ENCODE measurements at regions not wholly inside any gene's neighbourhood (a gene's known extent, or its start where the extent isn't known, plus 50 kb on each side); places are given as distances from the start of the nearest gene placed in this dataset.
"Not testable (repeated sequence)": the region's sequence is repeated elsewhere in the genome, so short reads cannot be mapped to it uniquely, and the experiment has no call there.

DNA sequence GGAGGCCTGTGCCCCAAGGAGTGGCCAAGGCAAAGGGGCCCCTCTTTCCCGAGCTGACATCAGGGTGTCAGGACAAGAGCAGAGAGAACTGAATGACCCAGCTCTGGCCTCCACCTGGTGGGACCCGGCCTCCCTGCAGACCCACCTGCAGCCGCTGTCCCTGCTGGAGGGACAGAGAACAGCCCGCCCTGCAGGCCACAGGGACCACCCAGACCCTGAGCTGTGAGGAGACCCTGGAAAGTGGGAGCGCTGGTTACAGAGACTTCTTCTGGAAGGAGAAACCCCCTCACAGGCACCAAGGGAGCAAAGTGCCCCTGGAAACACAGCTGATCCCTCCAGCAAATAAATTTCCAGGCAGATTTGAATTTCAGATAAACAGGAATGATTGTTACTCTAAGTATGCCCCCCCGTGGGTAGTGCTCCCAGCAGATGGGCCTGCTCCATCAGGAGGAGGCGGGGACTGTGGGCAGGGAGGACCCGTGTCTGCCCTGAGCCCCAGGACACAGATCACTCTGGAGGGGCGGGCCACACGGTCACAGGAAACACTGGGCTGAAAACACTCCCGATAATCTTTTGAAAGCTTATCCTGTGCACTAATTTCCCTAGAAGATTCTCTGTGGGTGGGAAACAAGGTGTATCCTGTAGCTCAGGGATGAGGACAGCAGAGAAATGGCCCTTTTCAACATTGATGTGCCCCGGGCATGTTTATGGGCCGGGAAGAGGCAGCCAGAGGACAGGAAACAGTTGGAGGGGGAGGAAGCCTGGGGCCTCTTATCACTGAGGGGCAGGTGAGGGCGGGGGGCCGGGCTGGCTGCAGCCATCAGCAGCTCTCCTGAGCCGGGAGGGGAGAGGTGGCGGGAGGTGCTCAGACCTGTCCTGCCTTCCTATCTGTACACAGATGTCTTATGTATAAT, 276.0 kb downstream of the ADGRD1 start:
- no peak for DNase-seq (ENCODE audit: low read depth, low spot score)

- no peak for DNase-seq (ENCODE audit: low read depth, low spot score)
These were observed 276.8 kb downstream of the ADGRD1 start for GRCh38 chr12:131230340-131231031.

DNA sequence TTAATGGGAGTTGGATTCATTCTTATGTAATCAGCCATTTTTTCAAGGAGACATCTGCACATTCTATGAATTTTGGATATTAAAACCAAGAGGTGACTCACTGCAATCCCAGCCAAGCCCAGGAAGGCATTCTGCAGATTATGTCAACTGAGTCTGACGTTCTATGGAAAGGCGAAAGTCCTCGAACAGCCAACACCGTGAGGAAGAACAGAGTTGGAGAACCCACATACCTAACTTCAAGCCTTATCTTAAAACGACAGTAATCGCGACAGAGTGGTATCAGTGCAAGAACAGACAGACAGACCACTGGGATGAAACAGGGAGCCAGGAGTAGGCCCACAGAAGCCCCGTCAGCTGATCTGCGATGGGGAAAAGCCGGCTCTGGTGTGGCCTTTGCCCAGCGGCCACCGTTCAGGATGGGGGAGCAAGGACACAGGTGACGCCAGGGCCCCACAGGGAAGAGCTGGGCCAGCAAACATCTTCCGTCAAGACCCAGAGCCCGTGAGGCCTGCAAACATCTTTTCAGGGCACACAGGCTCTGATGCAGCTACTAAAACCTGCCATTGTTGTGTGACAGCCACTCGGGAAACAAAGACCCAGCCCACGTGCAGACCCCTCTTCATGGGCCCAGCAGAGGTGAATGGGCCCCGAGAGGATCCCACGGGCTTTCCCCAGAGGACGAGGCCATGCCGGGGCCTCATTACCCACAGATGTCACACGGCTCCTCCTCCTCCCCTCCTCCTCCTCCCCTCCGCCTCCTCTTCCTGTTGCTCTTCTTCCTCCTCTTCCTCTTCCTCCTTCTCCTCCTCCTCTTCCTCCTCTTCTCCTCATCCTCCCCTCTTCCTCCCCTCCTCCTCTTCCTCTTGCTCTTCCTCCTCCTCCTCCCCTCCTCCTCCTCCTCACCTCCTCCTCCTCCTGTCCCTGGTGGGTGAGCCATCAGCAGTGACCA, 277.6 kb downstream of the ADGRD1 start:
- DNase-seq (ENCODE audit: low read depth, low spot score), result no peak

- no peak for DNase-seq (ENCODE audit: low read depth, low spot score)
These were observed 278.3 kb downstream of the ADGRD1 start for GRCh38 chr12:131232036-131232435.

DNA sequence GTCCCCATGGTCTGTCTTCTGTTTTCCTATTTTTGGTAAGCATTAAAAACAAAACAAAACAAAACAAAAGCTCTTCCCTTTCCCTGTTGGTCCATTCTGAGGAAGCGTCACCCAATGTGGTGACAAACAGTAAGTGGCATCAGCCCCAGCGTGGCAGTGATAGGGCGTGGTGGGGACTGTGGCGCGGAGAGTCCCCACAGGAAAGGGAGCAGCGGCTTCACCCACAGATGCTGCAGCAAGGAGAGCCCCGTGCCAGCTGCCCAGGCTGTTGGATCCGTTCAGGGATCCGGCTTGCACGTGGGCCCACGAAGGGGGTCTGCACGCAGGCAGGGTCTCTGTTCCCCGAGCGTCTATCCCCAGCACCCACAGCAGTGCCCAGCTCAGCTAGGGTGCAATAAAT, 279.2 kb downstream of the ADGRD1 start:
- DNase-seq (ENCODE audit: low read depth, low spot score), result not testable (repeated sequence)

- not testable (repeated sequence) for DNase-seq (ENCODE audit: low read depth, low spot score)
These were observed 280.4 kb downstream of the ADGRD1 start for GRCh38 chr12:131233850-131234789.

DNA sequence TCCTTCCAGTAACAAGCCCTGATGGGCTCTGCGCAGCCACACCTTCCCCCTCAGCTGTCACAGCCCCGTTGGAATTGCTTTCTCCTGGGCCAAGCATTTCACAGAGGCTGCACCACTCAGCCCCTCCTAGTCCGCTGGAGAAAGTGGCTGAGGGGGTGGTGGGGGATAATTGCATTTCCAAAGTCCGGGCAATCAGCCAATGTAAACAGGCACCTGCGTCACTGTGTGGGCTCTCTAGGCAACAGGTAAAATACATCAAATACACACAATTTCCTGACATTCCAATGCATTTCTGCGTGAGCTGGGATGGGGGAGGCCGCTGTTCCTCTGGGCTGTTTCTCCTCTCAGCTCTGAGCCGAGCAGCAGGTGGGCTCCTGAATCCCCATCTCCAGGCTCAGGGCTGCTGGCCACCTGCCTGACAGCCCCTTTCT, 281.1 kb downstream of the ADGRD1 start:
- DNase-seq (ENCODE audit: low read depth, low spot score), result not testable (repeated sequence)

- no peak for DNase-seq (ENCODE audit: low read depth, low spot score)
These were observed 282.2 kb downstream of the ADGRD1 start for GRCh38 chr12:131235871-131236271.

- no peak for DNase-seq (ENCODE audit: low read depth, low spot score)
These were observed 285.8 kb downstream of the ADGRD1 start for GRCh38 chr12:131239384-131240094.

DNA sequence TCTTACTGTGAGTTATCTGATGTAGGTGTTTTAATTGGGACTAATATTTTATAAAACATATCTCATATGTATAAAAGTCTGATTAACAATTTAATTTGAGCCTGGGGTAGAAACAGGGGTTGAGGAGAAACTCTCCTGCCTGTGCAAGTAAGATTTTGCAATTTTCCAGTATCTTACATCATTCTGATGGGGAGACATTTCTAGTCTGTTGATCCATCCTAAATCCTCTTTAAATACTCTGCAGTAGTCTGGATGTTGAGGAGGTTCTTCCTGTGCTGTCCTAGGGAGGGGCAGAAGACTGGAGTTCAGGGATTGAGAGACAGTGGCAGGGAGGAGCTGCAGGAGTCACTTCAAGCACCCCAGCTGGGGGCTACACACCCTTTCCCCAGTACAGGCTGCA, 287.8 kb downstream of the ADGRD1 start:
- no peak for DNase-seq (ENCODE audit: low read depth, low spot score)

DNA sequence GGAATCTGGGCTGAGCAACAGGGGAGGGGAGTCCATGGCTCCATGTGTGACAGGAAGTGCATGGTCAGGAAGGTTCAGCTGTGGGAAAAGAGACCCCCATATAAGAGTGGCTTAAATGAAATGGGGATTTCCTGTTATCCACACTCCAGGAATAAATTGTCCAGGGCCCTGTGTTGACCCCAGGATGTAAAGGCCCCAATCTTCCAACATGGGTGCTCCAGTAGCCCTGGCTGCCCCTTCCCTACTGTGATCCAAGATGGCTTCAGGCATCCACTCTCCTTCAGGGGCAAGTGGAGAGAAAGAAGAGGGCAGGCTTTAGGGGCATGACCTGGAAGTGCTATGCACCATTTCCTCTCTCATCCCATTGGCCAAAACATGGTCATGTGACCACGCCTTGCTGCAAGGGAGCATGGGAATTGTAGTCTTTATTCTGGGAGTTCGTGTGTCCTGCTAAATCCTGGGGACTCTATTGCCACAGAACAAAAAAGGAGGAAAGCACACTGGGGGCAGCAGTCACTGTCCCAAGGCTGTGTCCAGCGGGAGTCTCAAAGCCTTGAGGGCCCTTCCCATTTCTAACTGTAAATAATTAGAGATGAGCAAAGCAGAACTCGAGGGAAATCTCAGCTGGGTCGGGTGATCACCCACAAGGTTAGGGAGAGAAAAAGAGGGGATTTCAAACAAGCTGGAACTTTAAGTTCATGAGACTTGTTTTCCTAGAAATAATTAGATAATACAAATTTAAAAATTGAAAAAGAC, 289.2 kb downstream of the ADGRD1 start:
- no peak for DNase-seq (ENCODE audit: low read depth, low spot score)

DNA sequence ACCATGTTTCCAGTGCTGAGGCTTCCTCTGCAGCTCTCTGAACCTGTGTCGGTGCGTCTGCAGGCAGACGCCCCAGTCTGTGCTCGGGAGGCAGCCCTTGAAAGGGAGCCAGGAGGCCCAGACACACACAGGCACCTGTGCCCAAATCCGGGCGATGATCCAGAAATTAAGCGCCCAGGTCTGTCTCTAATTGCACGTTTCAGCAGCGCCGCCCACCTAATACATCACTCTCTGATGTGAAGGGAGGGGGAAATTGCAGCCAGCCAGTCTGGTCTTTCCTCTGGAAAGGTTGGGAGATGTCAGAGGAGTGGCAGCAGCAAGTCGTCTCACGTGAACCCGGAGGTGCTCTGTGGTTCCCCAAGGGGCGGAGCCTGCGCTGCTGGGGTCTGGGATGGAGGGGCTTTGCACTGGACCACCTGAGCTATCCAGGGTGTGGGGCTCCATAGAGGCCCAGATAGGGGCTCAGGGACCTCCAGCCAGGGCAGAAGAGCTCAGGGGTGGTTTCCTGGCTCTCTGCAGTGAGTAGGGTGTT, 290.5 kb downstream of the ADGRD1 start:
- DNase-seq (ENCODE audit: low read depth, low spot score), result not testable (repeated sequence)

DNA sequence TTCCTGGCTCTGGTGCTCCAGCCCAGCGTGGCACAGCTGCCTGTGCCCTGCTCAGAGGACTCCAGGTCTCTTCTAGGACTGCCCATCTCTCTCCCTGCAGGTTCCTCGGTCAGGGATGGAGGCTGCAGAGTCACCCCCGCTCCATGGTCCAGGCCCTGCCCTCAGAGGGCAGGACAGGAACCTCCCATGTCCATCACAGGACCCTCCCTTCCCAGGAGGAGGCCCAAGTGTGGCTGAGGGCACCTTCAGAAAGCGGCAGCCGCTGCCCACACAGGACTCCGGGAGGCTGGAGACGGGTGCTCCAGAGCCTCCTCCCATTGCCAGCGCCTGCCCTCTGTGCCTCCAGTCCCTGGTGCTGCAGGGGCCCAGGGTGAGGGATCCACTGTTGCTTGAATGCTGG, 291.5 kb downstream of the ADGRD1 start:
- DNase-seq (ENCODE audit: low read depth, low spot score), result not testable (repeated sequence)

- DNase-seq (ENCODE audit: low read depth, low spot score), result no peak
These were observed 292.1 kb downstream of the ADGRD1 start for GRCh38 chr12:131245564-131246355.

DNA sequence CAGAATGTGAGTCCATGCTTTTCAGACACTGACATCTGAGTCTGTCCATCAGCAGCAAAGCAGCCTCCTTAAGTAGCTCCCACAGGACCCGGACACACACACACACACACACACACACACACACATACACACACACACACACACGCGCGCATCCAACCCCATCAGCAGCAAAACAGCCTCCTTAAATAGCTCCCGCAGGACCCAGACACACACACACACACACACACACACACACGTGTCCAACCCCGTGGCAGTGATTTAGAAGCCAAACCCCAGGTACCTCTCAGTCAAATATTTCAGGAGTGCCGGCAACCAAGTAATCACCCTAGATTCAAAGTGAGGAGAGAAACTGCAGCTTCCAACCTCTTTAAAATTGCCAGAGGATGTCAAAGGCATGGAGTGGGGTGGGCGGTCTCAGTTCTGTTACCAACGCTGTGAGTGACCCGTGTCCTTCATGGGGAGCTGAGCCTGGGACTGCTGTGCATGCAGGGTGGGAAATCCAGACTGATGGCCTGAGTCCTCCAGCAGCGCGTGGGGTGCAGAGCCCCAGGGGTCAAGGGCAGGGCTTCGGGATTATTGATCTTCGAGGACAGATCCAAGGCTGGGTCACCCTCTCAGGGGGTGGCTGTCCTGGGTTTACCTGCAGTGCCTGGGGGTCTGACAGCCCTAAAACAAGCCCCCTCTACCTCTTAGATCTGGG, 293.5 kb downstream of the ADGRD1 start:
- not testable (repeated sequence) for DNase-seq (ENCODE audit: low read depth, low spot score)

DNA sequence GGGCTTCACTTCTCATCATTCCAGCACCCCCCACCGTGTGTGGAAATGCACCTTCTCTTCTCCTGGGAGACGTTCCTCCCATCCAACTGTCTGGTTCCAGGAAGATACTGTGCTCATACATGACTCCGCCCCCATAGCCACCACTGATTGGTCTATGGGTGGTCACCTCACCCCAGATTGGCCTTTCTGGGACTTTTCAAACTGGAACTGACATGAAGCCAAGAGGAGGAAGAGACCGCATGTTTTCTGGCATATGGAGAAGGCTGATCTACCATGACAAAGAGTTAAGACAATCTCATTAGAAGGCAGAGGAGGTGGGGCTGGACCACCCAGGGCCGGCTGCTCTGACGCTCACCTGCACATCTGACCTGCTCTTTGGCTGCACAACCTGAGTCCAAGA, 294.2 kb downstream of the ADGRD1 start:
- not testable (repeated sequence) for DNase-seq (ENCODE audit: low read depth, low spot score)

DNA sequence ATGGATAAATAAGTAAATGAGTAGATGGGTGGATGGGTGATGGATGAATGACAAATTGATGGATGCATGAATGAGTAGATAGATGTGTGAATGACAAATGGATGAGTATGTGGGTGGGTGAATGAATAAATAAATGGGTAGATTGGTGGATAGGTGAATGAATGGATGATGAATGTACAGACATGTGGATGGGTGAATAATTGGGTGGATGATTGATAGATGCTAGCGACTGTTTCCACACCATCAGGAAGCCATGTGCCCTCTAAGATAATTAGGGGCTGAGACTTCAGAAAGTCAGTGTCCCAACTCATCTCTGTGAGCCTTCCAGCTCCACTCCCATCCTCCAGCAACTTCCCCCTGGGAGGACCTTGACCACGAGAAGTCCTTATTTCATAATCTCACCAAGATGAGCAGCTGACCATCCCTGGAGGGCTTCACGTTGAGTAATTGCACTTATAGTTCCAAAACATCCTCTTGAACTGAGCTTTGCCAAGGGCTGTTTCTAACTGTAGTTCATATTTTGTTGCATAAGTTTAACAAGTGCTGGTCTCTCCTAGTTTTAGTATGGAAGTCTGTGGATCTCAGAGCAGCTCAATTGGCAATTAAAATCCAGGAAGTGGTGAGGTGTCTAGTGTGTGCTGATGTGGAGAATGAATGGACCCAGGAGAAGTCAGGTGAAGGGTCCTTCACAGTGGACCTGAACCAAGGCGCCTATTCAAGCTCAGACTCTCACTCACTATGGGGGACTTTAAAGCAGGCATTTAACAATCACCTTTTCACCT, 295.7 kb downstream of the ADGRD1 start:
- DNase-seq (ENCODE audit: low read depth, low spot score), result no peak

All from activated CD4-positive, CD25-positive, alpha-beta regulatory T cell treated with anti-CD3 and anti-CD28 coated beads, Interleukin-2, amount 50 U/mL, for 16 hours (primary cell).